ENCODE measurements at regions not wholly inside any gene's neighbourhood (a gene's known extent, or its start where the extent isn't known, plus 50 kb on each side); places are given as distances from the start of the nearest gene placed in this dataset.

- no peak for DNase-seq
These were observed 54.5 kb downstream of the CLDN34 start for GRCh38 chrX:10021461-10022272.

- no peak for DNase-seq
These were observed 55.0 kb downstream of the CLDN34 start for GRCh38 chrX:10022273-10022541.

GRCh38 chrX:10022580-10023245 lies 55.6 kb downstream of the CLDN34 start:
- DNase-seq, result no peak

GRCh38 chrX:10023821-10024220 lies 56.7 kb downstream of the CLDN34 start:
- DNase-seq, result no peak

GRCh38 chrX:10025742-10026493 lies 58.8 kb downstream of the CLDN34 start:
- no peak for DNase-seq

- DNase-seq, result no peak
These were observed 61.3 kb downstream of the CLDN34 start for GRCh38 chrX:10028283-10029104.

- no peak for DNase-seq
These were observed 63.4 kb downstream of the CLDN34 start for GRCh38 chrX:10030570-10030969.

GRCh38 chrX:10031746-10032145 lies 64.6 kb downstream of the CLDN34 start:
- DNase-seq, result no peak

- DNase-seq, result no peak
These were observed 65.0 kb downstream of the CLDN34 start for GRCh38 chrX:10032147-10032546.

- no peak for DNase-seq
These were observed 66.3 kb downstream of the CLDN34 start for GRCh38 chrX:10033375-10034007.

- DNase-seq, result no peak
These were observed 67.6 kb downstream of the CLDN34 start for GRCh38 chrX:10034740-10035260.

GRCh38 chrX:10038585-10038984 lies 71.4 kb downstream of the CLDN34 start:
- no peak for DNase-seq

- no peak for DNase-seq
These were observed 72.9 kb downstream of the CLDN34 start for GRCh38 chrX:10039821-10040793.

GRCh38 chrX:10040961-10041360 lies 73.8 kb downstream of the CLDN34 start:
- no peak for DNase-seq

- DNase-seq, result no peak
These were observed 74.2 kb downstream of the CLDN34 start for GRCh38 chrX:10041383-10041782.

- DNase-seq, result no peak
These were observed 74.9 kb downstream of the CLDN34 start for GRCh38 chrX:10042055-10042454.

GRCh38 chrX:10043386-10043785 lies 76.2 kb downstream of the CLDN34 start:
- DNase-seq, result no peak

GRCh38 chrX:10044021-10044420 lies 76.9 kb downstream of the CLDN34 start:
- no peak for DNase-seq

- DNase-seq, result no peak
These were observed 78.3 kb downstream of the CLDN34 start for GRCh38 chrX:10045327-10046000.

GRCh38 chrX:10047133-10047532 lies 80.0 kb downstream of the CLDN34 start:
- DNase-seq, result no peak

All from midbrain (tissue), 1 donor.